HEK293T (cell line): ENCODE measurements at regions not wholly inside any gene's neighbourhood (a gene's known extent, or its start where the extent isn't known, plus 50 kb on each side); places are given as distances from the start of the nearest gene placed in this dataset.

Experiments used
- CTCF ChIA-PET: fragments of 350-600 bp; formaldehyde crosslinking; extraction: SDS; loops from one replicate; lab custom pipeline; 2021; ENCODE audit warnings: antibody characterized with exemption, inconsistent platforms; lab: Yijun Ruan, JAX
- POLR2A ChIA-PET: fragments of 350-600 bp; formaldehyde crosslinking; extraction: SDS; loops from one replicate; lab custom pipeline; 2020; ENCODE audit warnings: antibody characterized with exemption, inconsistent platforms; lab: Yijun Ruan, JAX
- DNase-seq: peaks from one replicate; pipeline ENCODE4 v3.0.0; 2012; ENCODE audit warnings: mixed read lengths; ENCODE audit errors: extremely low spot score
- ARNT ChIP-seq: fragments of 450-650 bp; IDR thresholded peaks from 2 replicates; pipeline ENCODE4 v1.6.1; 2017; ENCODE audit warnings: mild to moderate bottlenecking
- BHLHE40 ChIP-seq: fragments of 450-650 bp; IDR thresholded peaks from 2 replicates; pipeline ENCODE4 v1.6.1; 2016; ENCODE audit warnings: mild to moderate bottlenecking, moderate library complexity, borderline replicate concordance
- CTBP1 ChIP-seq: fragments of 450-650 bp; IDR thresholded peaks from 2 replicates; pipeline ENCODE4 v1.6.1; 2016; ENCODE audit warnings: borderline replicate concordance
- ELF4 ChIP-seq: fragments of 450-650 bp; IDR thresholded peaks from 2 replicates; pipeline ENCODE4 v1.6.1; 2017; ENCODE audit warnings: antibody characterized with exemption
- FOXA1 ChIP-seq: fragments of 450-650 bp; IDR thresholded peaks from 2 replicates; pipeline ENCODE4 v1.6.1; 2016; ENCODE audit warnings: mild to moderate bottlenecking
- FOXK2 ChIP-seq: fragments of 450-650 bp; IDR thresholded peaks from 2 replicates; pipeline ENCODE4 v1.6.1; 2016; ENCODE audit warnings: mild to moderate bottlenecking
- FOXM1 ChIP-seq: fragments of 450-650 bp; IDR thresholded peaks from 2 replicates; pipeline ENCODE4 v1.6.1; 2017; ENCODE audit warnings: mild to moderate bottlenecking, borderline replicate concordance
- HDGF ChIP-seq: fragments of 450-650 bp; IDR thresholded peaks from 2 replicates; pipeline ENCODE4 v1.6.1; 2017; ENCODE audit warnings: antibody characterized with exemption, borderline replicate concordance
- L3MBTL2 ChIP-seq: fragments of 450-650 bp; conservative IDR thresholded peaks from 2 replicates; pipeline ENCODE4 v1.6.1; 2016; ENCODE audit warnings: mild to moderate bottlenecking
- LEF1 ChIP-seq: fragments of 450-650 bp; IDR thresholded peaks from 2 replicates; pipeline ENCODE4 v1.6.1; 2017; ENCODE audit warnings: mild to moderate bottlenecking, borderline replicate concordance
- NFRKB ChIP-seq: fragments of 450-650 bp; IDR thresholded peaks from 2 replicates; pipeline ENCODE4 v1.6.1; 2016; ENCODE audit warnings: mild to moderate bottlenecking, moderate library complexity
- PKNOX1 ChIP-seq: fragments of 450-650 bp; IDR thresholded peaks from 2 replicates; pipeline ENCODE4 v1.6.1; 2016
- SP1 ChIP-seq: fragments of 450-650 bp; IDR thresholded peaks from 2 replicates; pipeline ENCODE4 v1.6.1; 2017
- SUZ12 ChIP-seq: fragments of 450-650 bp; IDR thresholded peaks from 2 replicates; pipeline ENCODE4 v1.6.1; 2016; ENCODE audit warnings: mild to moderate bottlenecking
- TARDBP ChIP-seq: fragments of 450-650 bp; IDR thresholded peaks from 2 replicates; pipeline ENCODE4 v1.6.1; 2016
- ZNF384 ChIP-seq: fragments of 450-650 bp; IDR thresholded peaks from 2 replicates; pipeline ENCODE4 v1.6.1; 2016

- ChIA-PET POLR2A (no interaction called here), CTCF (interaction anchor here (0.8 to 1.6 kb wide), 3 partner anchors 16 to 28 kb away, joined by 3 to 6 read pairs (median 4); no protein-coding TSS in a partner anchor)
- DNase-seq = no peak
- TF ChIP-seq BHLHE40 (no peak), ELF4 (no peak), SUZ12 (no peak), NFRKB (no peak), ZNF384 (no peak), FOXM1 (no peak)
Measured at GRCh38 chr3:22117091-22117490, 366.1 kb upstream of the ZNF385D start.

- POLR2A ChIA-PET = no interaction called here
- no peak for TF ChIP-seq CTBP1
- no peak for TF ChIP-seq BHLHE40
- TF ChIP-seq NFRKB = no peak
- TF ChIP-seq L3MBTL2 = no peak
- TF ChIP-seq PKNOX1 = no peak
- no peak for TF ChIP-seq SUZ12
- TF ChIP-seq ARNT = no peak
- TF ChIP-seq SP1 = no peak
- CTCF ChIA-PET = no interaction called here
- peak; percentile 7 for DNase-seq
Measured at GRCh38 chr3:22117751-22118346, 366.8 kb upstream of the ZNF385D start.

- POLR2A ChIA-PET = no interaction called here
- CTCF ChIA-PET = no interaction called here
- TF ChIP-seq HDGF (no peak), PKNOX1 (no peak), FOXM1 (no peak), ARNT (no peak), FOXA1 (no peak), SUZ12 (no peak), FOXK2 (no peak), SP1 (no peak), ELF4 (no peak), TARDBP (no peak), BHLHE40 (no peak), CTBP1 (no peak), L3MBTL2 (no peak), LEF1 (no peak), ZNF384 (no peak), NFRKB (no peak)
- no peak for DNase-seq
Measured at GRCh38 chr3:22118542-22118941, 367.5 kb upstream of the ZNF385D start.

GRCh38 chr3:22121068-22121701 is 370.2 kb upstream of the ZNF385D start:
- no peak for TF ChIP-seq NFRKB
- no peak for TF ChIP-seq HDGF
- TF ChIP-seq FOXK2 = no peak
- no peak for TF ChIP-seq FOXM1
- no peak for TF ChIP-seq SUZ12
- TF ChIP-seq FOXA1 = no peak
- TF ChIP-seq LEF1 = no peak
- TF ChIP-seq BHLHE40 = no peak
- TF ChIP-seq ZNF384 = no peak
- ChIA-PET POLR2A (no interaction called here), CTCF (no interaction called here)
- no peak for DNase-seq

GRCh38 chr3:22122567-22122966 is 371.6 kb upstream of the ZNF385D start:
- CTCF ChIA-PET = no interaction called here

GRCh38 chr3:22129101-22129500 is 378.1 kb upstream of the ZNF385D start:
- TF ChIP-seq ELF4 (no peak), CTBP1 (no peak), BHLHE40 (no peak), PKNOX1 (no peak), LEF1 (no peak), L3MBTL2 (no peak), HDGF (no peak), SUZ12 (no peak), TARDBP (no peak), FOXK2 (no peak), FOXA1 (no peak), NFRKB (no peak), ARNT (no peak), SP1 (no peak), FOXM1 (no peak), ZNF384 (no peak)
- DNase-seq = no peak
- ChIA-PET CTCF (no interaction called here), POLR2A (no interaction called here)

More at GRCh38 chr3:22122567-22122966, 371.6 kb upstream of the ZNF385D start:
- DNase-seq = no peak
- TF ChIP-seq FOXK2 (no peak), PKNOX1 (no peak), LEF1 (no peak), CTBP1 (no peak), FOXA1 (no peak), SP1 (no peak)
- POLR2A ChIA-PET = no interaction called here
